ENCODE measurements at regions not wholly inside any gene's neighbourhood (a gene's known extent, or its start where the extent isn't known, plus 50 kb on each side); places are given as distances from the start of the nearest gene placed in this dataset.

- H3K9ac ChIP-seq (ENCODE audit: insufficient read depth, low read length, poor library complexity, severe bottlenecking), result no peak overlapping the region
- no peaks in the 10 kb centered on the region for H4K20me1 ChIP-seq (ENCODE audit: insufficient read depth, low read length)
- no peak for DNase-seq
- intact Hi-C loops (cut with micrococcal nuclease), result no loop called here
- H3K27me3 Mint-ChIP-seq (ENCODE audit: low read depth in 3 of 3), result no peaks in the 10 kb centered on the region
- no peaks in the 10 kb centered on the region for H3K27me3 ChIP-seq (ENCODE audit: control insufficient read depth in 2 of 2, insufficient read depth in 2 of 2, low read length in 2 of 2)
- no peak overlapping the region for H3K4me3 Mint-ChIP-seq
- H3K36me3 Mint-ChIP-seq, result no peaks in the 10 kb centered on the region
- H3K27ac ChIP-seq (ENCODE audit: low read depth in 1 of 2, low read length in 2 of 2), result no peak overlapping the region
- H3K4me1 Mint-ChIP-seq, result no peaks in the 10 kb centered on the region
- H3K9me3 ChIP-seq (replicated peaks in 1 of 2; ENCODE audit: control insufficient read depth in 1 of 2, insufficient read depth in 1 of 2, low read length in 2 of 2), result peaks cover 11 to 36% of the 10 kb centered on the region in 2 donors
- H2AFZ ChIP-seq (ENCODE audit: insufficient read depth, low read depth, low read length, poor library complexity, severe bottlenecking), result no peak overlapping the region
- TF ChIP-seq CTCF (IDR thresholded peaks at IDR 0.05), result no peak
- H3K4me1 ChIP-seq (ENCODE audit: control insufficient read depth in 1 of 2, insufficient read depth in 2 of 2, low read length in 2 of 2), result no peaks in the 10 kb centered on the region
- no peaks in the 10 kb centered on the region for H3K36me3 ChIP-seq (replicated peaks in 1 of 2; ENCODE audit: control insufficient read depth in 1 of 2, insufficient read depth in 2 of 2, low read length in 2 of 2)
- no peak overlapping the region for H3K4me2 ChIP-seq (replicated peaks; ENCODE audit: extremely low read depth, low read length, poor library complexity, severe bottlenecking)
- peaks cover 7 to 28% (median 11%) of the 10 kb centered on the region in 7 donors for H3K9me3 Mint-ChIP-seq
- 78% methylated on average over 1 of the region's 1 CpG for WGBS (ENCODE audit: insufficient coverage)
- no peaks in the 10 kb centered on the region for H3K79me2 ChIP-seq (ENCODE audit: insufficient read depth, low read length)
- no peak overlapping the region for H3K27ac Mint-ChIP-seq
- no peak overlapping the region for H3K4me3 ChIP-seq (replicated peaks in 1 of 3; ENCODE audit: low read depth in 2 of 3, low read length in 3 of 3)
Measured at GRCh38 chr21:27298465-27298864, 331.6 kb upstream of the ADAMTS5 start.

- DNase-seq, result no peak
- intact Hi-C loops (cut with micrococcal nuclease), result no loop called here
- peaks cover 0 to 1% (median 0%) of the 10 kb centered on the region in 3 donors for H3K27me3 Mint-ChIP-seq (ENCODE audit: low read depth in 3 of 3)
- H3K36me3 Mint-ChIP-seq, result no peaks in the 10 kb centered on the region
- no peaks in the 10 kb centered on the region for H3K36me3 ChIP-seq (replicated peaks in 1 of 2; ENCODE audit: control insufficient read depth in 1 of 2, insufficient read depth in 2 of 2, low read length in 2 of 2)
- H2AFZ ChIP-seq (ENCODE audit: insufficient read depth, low read depth, low read length, poor library complexity, severe bottlenecking), result no peak overlapping the region
- TF ChIP-seq CTCF (IDR thresholded peaks at IDR 0.05), result no peak
- H3K4me1 ChIP-seq (ENCODE audit: control insufficient read depth in 1 of 2, insufficient read depth in 2 of 2, low read length in 2 of 2), result no peaks in the 10 kb centered on the region
- H3K79me2 ChIP-seq (ENCODE audit: insufficient read depth, low read length), result no peaks in the 10 kb centered on the region
- no peaks in the 10 kb centered on the region for H3K4me1 Mint-ChIP-seq
- no CpG with 5 or more reads among the region's 1 CpG for WGBS (ENCODE audit: insufficient coverage)
- no peak overlapping the region for H3K27ac ChIP-seq (ENCODE audit: low read depth in 1 of 2, low read length in 2 of 2)
- H3K9ac ChIP-seq (ENCODE audit: insufficient read depth, low read length, poor library complexity, severe bottlenecking), result no peak overlapping the region
- H3K27me3 ChIP-seq (ENCODE audit: control insufficient read depth in 2 of 2, insufficient read depth in 2 of 2, low read length in 2 of 2), result no peaks in the 10 kb centered on the region
- H3K4me3 ChIP-seq (replicated peaks in 1 of 3; ENCODE audit: low read depth in 2 of 3, low read length in 3 of 3), result no peak overlapping the region
- H3K4me3 Mint-ChIP-seq, result no peak overlapping the region
- peaks cover 4 to 20% (median 8%) of the 10 kb centered on the region in 7 donors for H3K9me3 Mint-ChIP-seq
- H3K27ac Mint-ChIP-seq, result no peak overlapping the region
- H4K20me1 ChIP-seq (ENCODE audit: insufficient read depth, low read length), result no peaks in the 10 kb centered on the region
- H3K4me2 ChIP-seq (replicated peaks; ENCODE audit: extremely low read depth, low read length, poor library complexity, severe bottlenecking), result no peak overlapping the region
- H3K9me3 ChIP-seq (replicated peaks in 1 of 2; ENCODE audit: control insufficient read depth in 1 of 2, insufficient read depth in 1 of 2, low read length in 2 of 2), result peaks cover 6 to 19% of the 10 kb centered on the region in 2 donors
Measured at GRCh38 chr21:27293239-27293638, 326.4 kb upstream of the ADAMTS5 start.
